Common myeloid progenitor, CD34-positive (primary cell): ENCODE measurements at regions not wholly inside any gene's neighbourhood (a gene's known extent, or its start where the extent isn't known, plus 50 kb on each side); places are given as distances from the start of the nearest gene placed in this dataset.
"Not testable (repeated sequence)": the region's sequence is repeated elsewhere in the genome, so short reads cannot be mapped to it uniquely, and the experiment has no call there.

Experiments
- CTCF ChIA-PET: fragments of 350-600 bp; sonication (Branson Sonifier 250); formaldehyde crosslinking; loops from one replicate; lab custom pipeline; 2021; ENCODE audit warnings: antibody characterized with exemption; lab: Charles Lee
- POLR2A ChIA-PET: fragments of 350-600 bp; sonication (Branson Sonifier 250); formaldehyde crosslinking; loops from one replicate; lab custom pipeline; 2021; ENCODE audit warnings: antibody characterized with exemption; lab: Charles Lee
- DNase-seq, 3 donors: peaks; one replicate each; pipeline versions ENCODE4 v3.0.0 to v3.0.0-alpha.2; 2013
- H3K27ac ChIP-seq, 2 experiments: 1 replicate in 1 of 2; 2 replicates in 1 of 2; pipeline ENCODE4 v1.7.0; 2013; ENCODE audit warnings: inconsistent platforms in 2 of 2, low read length in 2 of 2, mild to moderate bottlenecking in 2 of 2, low read depth in 1 of 2, moderate library complexity in 1 of 2; ENCODE audit not compliant: severe bottlenecking in 2 of 2, insufficient read depth in 1 of 2, poor library complexity in 1 of 2
- H3K27me3 ChIP-seq, 5 experiments: replicated peaks in 2 of 5; 1 replicate in 3 of 5; 2 replicates in 2 of 5; pipeline versions ENCODE4 v1.6.1 to v1.7.0; 2013; ENCODE audit warnings: low read length in 4 of 5, mild to moderate bottlenecking in 2 of 5, moderate library complexity in 2 of 5, inconsistent platforms in 1 of 5; ENCODE audit not compliant: insufficient read depth in 5 of 5, control insufficient read depth in 4 of 5
- H3K36me3 ChIP-seq, 4 experiments: 1 replicate in 2 of 4; 2 replicates in 2 of 4; pipeline versions ENCODE4 v1.6.1 to v1.7.0; 2013; ENCODE audit warnings: low read length in 3 of 4, control low read depth in 1 of 4, mild to moderate bottlenecking in 1 of 4; ENCODE audit not compliant: control insufficient read depth in 4 of 4, insufficient read depth in 4 of 4
- H3K4me1 ChIP-seq, 4 experiments: 1 replicate in 3 of 4; 2 replicates in 1 of 4; pipeline versions ENCODE4 v1.6.1 to v1.7.1; 2013; ENCODE audit warnings: low read length in 3 of 4, mild to moderate bottlenecking in 3 of 4, control low read depth in 1 of 4, inconsistent platforms in 1 of 4, moderate library complexity in 1 of 4; ENCODE audit not compliant: control insufficient read depth in 4 of 4, insufficient read depth in 4 of 4; ENCODE audit errors: control extremely low read depth in 1 of 4
- H3K4me3 ChIP-seq, 7 experiments: 1 replicate in 4 of 7; 2 replicates in 3 of 7; pipeline versions ENCODE4 v1.5.1 to v1.7.0; 2013; ENCODE audit warnings: mild to moderate bottlenecking in 7 of 7, low read length in 6 of 7, moderate library complexity in 6 of 7, inconsistent platforms in 2 of 7, low read depth in 2 of 7, control low read depth in 1 of 7; ENCODE audit not compliant: insufficient read depth in 4 of 7, control insufficient read depth in 1 of 7; ENCODE audit errors: extremely low read depth in 1 of 7
- H3K9me3 ChIP-seq, 5 experiments: 1 replicate in 4 of 5; 2 replicates in 1 of 5; pipeline versions ENCODE4 v1.6.1 to v1.7.1; 2013; ENCODE audit warnings: low read length in 4 of 5, mild to moderate bottlenecking in 2 of 5, inconsistent platforms in 1 of 5, low read depth in 1 of 5, moderate library complexity in 1 of 5; ENCODE audit not compliant: control insufficient read depth in 4 of 5, insufficient read depth in 2 of 5; ENCODE audit errors: control extremely low read depth in 1 of 5
- WGBS: methylation state at CpG from one replicate; pipeline ENCODE4 v1.1.5; 2013; ENCODE audit not compliant: insufficient coverage; 5-methylcytosine and 5-hydroxymethylcytosine counted together

DNA sequence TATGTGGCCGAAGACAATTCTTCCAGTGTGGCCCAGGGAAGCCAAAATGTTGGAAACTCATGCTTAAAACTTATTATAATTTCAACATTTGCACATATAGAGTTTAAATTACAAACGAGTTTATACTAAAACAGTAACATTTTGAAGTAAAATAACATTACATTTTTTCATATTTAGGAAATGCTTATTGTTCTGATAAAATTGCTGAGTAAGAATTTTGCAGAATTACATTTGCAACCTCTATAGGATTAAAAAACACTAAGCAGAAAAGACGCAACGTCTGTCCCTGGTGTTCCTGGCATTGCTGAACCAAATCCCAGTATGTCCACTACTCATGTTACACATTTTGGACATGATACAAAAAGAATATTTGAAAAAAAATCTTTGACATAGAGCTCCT lies 1241.2 kb downstream of the SUCLG1 start:
- Histone ChIP-seq H3K27ac (no peak overlapping the region), H3K27me3 (no peaks in the 10 kb centered on the region), H3K9me3 (no peaks in the 10 kb centered on the region), H3K4me3 (no peak overlapping the region), H3K4me1 (no peaks in the 10 kb centered on the region), H3K36me3 (no peaks in the 10 kb centered on the region)
- DNase-seq = no peak
- WGBS = no CpG with 5 or more reads among the region's 4 CpGs
- POLR2A ChIA-PET = no interaction called here
- CTCF ChIA-PET = no interaction called here

DNA sequence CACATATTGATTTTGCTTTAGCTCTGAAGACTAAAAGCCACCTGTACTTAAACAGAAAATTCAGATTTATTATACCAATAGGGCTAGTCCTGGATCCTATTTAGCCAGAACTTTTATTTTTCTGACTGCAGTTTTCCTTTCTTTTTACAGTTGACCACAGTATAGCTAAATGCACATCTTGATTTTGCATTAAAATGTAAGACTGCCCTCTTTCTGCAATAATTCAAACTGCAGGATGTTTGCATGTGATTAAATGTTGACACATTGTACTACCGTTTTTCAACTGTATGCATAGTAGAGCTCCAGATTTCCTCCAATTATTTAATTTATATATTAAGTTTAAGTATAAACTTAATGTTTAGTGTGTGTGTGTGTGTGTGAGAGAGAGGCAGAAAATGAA lies 1262.9 kb downstream of the SUCLG1 start:
- no peaks in the 10 kb centered on the region for H3K4me1 ChIP-seq
- H3K4me3 ChIP-seq = no peak overlapping the region
- H3K27ac ChIP-seq = no peak overlapping the region
- WGBS = no CpG with 5 or more reads among the region's 1 CpG
- H3K36me3 ChIP-seq = no peaks in the 10 kb centered on the region
- ChIA-PET CTCF (interaction anchor here (1.1 to 1.3 kb wide), 2 partner anchors 9 to 14 kb away, joined by 3 to 4 read pairs; no protein-coding TSS in a partner anchor), POLR2A (no interaction called here)
- H3K27me3 ChIP-seq = no peaks in the 10 kb centered on the region
- no peaks in the 10 kb centered on the region for H3K9me3 ChIP-seq
- peak; percentile 5 to 33 (median 29) for DNase-seq

GRCh38 chr2:83191316-83191715 lies 1267.8 kb downstream of the SUCLG1 start:
- peaks cover 0 to 1% (median 0%) of the 10 kb centered on the region in 5 experiments for H3K9me3 ChIP-seq
- POLR2A ChIA-PET = no interaction called here
- H3K4me1 ChIP-seq = no peaks in the 10 kb centered on the region
- CTCF ChIA-PET = no interaction called here
- H3K36me3 ChIP-seq = no peaks in the 10 kb centered on the region
- H3K27me3 ChIP-seq = no peaks in the 10 kb centered on the region
- 100% methylated on average over 1 of the region's 2 CpGs for WGBS
- no peak for DNase-seq
- no peak overlapping the region for H3K27ac ChIP-seq
- H3K4me3 ChIP-seq = no peak overlapping the region

GRCh38 chr2:83186105-83186760 lies 1272.8 kb downstream of the SUCLG1 start:
- H3K27ac ChIP-seq = no peak overlapping the region
- no peak for DNase-seq
- no peak overlapping the region for H3K4me3 ChIP-seq
- H3K4me1 ChIP-seq = no peaks in the 10 kb centered on the region
- no peaks in the 10 kb centered on the region for H3K36me3 ChIP-seq
- H3K9me3 ChIP-seq = peaks cover 0 to 1% (median 0%) of the 10 kb centered on the region in 5 experiments
- WGBS = 91% methylated on average over 5 of the region's 8 CpGs
- no peaks in the 10 kb centered on the region for H3K27me3 ChIP-seq
- CTCF ChIA-PET = interaction anchor here (0.8 to 1.3 kb wide), 3 partner anchors 10 to 30 kb away, joined by 3 read pairs; no protein-coding TSS in a partner anchor
- POLR2A ChIA-PET = no interaction called here

DNA sequence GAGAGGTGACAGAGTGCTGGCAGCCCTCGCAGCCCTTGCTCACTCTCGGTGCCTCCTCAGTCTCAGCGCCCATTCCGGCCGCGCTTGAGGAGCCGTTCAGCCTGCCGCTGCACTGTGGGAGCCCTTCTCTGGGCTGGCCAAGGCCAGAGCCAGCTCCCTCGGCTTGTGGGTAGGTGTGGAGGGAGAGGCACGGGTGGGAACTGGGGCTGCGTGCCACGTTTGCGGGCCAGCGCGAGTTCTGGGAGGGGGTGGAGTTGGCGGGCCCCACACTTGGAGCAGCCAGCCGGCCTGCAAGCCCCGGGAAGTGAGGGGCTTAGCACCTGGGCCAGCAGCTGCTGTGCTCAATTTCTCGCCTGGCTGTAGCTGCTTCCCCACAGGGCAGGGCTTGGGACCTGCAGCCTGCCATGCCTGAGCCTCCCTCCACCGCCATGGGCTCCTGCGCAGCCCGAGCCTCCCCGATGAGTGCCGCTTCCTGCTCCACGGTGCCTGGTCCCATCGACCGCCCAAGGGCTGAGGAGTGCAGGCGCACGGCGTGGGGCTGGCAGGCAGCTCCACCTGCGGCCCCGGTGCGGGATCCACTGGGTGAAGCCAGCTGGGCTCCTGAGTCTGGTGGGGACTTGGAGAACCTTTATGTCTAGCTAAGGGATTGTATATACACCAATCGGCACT lies 1278.1 kb downstream of the SUCLG1 start:
- CTCF ChIA-PET, DNase-seq, H3K27me3 ChIP-seq, H3K9me3 ChIP-seq, H3K4me3 ChIP-seq, H3K27ac ChIP-seq, H3K4me1 ChIP-seq, H3K36me3 ChIP-seq: not testable (repeated sequence)
- POLR2A ChIA-PET = interaction anchor here (1.0 kb wide), 1 partner anchor 34 kb away, joined by 3 read pairs; no protein-coding TSS in a partner anchor
- WGBS = 94% methylated on average over 19 of the region's 34 CpGs

GRCh38 chr2:83176539-83176938 lies 1282.5 kb downstream of the SUCLG1 start:
- ChIA-PET CTCF (no interaction called here), POLR2A (no interaction called here)
- Histone ChIP-seq H3K36me3 (no peaks in the 10 kb centered on the region), H3K4me1 (no peaks in the 10 kb centered on the region), H3K27ac (no peak overlapping the region), H3K4me3 (no peak overlapping the region), H3K9me3 (no peaks in the 10 kb centered on the region), H3K27me3 (no peaks in the 10 kb centered on the region)
- no CpG with 5 or more reads among the region's 2 CpGs for WGBS
- DNase-seq = no peak

DNA sequence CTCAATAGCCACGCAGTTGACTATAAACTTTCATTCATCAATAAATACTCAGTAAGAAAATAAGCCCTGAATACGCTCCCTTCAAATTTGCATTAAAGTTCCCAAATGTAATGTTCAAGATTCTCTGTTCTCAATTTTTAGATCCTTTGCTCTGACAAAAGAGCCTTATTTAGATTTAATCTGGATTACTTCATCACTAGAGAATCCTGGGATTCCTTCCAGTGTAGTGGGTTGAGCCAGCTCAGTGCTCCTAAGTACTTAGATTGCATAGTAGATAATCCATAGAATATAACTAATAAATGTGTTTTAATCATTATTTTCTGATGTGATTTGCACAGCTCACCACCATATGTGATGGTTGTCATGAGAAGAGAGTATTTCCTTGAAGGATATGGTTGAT lies 1286.2 kb downstream of the SUCLG1 start:
- Histone ChIP-seq H3K9me3 (no peaks in the 10 kb centered on the region), H3K4me3 (no peak overlapping the region), H3K27ac (no peak overlapping the region), H3K36me3 (no peaks in the 10 kb centered on the region), H3K4me1 (no peaks in the 10 kb centered on the region), H3K27me3 (no peaks in the 10 kb centered on the region)
- ChIA-PET CTCF (no interaction called here), POLR2A (no interaction called here)
- DNase-seq = no peak
- no CpG with 5 or more reads among the region's 2 CpGs for WGBS
